ENCODE measurements at regions not wholly inside any gene's neighbourhood (a gene's known extent, or its start where the extent isn't known, plus 50 kb on each side); places are given as distances from the start of the nearest gene placed in this dataset.

DNA sequence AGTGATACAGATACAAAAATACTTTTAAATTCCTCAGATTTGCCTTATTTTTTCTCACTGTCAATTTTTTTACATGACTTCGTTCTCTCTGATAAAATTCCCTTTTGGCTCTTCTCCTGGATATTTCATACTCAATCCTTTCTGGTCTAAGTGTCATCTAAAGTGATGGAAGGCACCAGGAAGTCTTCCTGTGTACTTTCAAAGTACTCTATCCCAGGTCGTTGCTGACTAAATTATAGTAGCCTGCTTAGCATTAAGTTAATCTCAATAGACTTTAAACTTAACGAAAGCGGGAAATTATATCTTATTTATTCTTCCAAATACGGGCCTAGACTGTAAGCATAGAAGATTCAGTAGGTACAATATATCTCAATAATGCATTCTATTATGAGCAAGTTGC, 67.8 kb downstream of the CASP12 start:
- Histone ChIP-seq H3K27ac (no peak overlapping the region), H3K27me3 (replicated peaks in 1 of 7) (no peaks in the 10 kb centered on the region), H3K36me3 (no peaks in the 10 kb centered on the region), H3K9me3 (no peaks in the 10 kb centered on the region), H3K4me1 (peaks cover 0 to 3% (median 0%) of the 10 kb centered on the region in 6 donors), H3K4me3 (no peak overlapping the region)
- TF ChIP-seq POLR2A (IDR thresholded peaks at IDR 0.05) (no peak), POLR2AphosphoS5 (IDR thresholded peaks at IDR 0.05) (no peak)
- TF ChIP-seq, protein P1, sequence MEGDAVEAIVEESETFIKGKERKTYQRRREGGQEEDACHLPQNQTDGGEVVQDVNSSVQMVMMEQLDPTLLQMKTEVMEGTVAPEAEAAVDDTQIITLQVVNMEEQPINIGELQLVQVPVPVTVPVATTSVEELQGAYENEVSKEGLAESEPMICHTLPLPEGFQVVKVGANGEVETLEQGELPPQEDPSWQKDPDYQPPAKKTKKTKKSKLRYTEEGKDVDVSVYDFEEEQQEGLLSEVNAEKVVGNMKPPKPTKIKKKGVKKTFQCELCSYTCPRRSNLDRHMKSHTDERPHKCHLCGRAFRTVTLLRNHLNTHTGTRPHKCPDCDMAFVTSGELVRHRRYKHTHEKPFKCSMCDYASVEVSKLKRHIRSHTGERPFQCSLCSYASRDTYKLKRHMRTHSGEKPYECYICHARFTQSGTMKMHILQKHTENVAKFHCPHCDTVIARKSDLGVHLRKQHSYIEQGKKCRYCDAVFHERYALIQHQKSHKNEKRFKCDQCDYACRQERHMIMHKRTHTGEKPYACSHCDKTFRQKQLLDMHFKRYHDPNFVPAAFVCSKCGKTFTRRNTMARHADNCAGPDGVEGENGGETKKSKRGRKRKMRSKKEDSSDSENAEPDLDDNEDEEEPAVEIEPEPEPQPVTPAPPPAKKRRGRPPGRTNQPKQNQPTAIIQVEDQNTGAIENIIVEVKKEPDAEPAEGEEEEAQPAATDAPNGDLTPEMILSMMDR (IDR thresholded peaks at IDR 0.05 in 8 of 11, conservative IDR thresholded peaks at IDR 0.05 in 3 of 11), result no peak
- no peak for DNase-seq
- 82 to 89% (median 85%) methylated on average over 5 of the region's 5 CpGs for WGBS, 5 donors
- intact Hi-C loops (cut with DNase I; ENCODE audit: low total_unique reads), result no loop called here

DNA sequence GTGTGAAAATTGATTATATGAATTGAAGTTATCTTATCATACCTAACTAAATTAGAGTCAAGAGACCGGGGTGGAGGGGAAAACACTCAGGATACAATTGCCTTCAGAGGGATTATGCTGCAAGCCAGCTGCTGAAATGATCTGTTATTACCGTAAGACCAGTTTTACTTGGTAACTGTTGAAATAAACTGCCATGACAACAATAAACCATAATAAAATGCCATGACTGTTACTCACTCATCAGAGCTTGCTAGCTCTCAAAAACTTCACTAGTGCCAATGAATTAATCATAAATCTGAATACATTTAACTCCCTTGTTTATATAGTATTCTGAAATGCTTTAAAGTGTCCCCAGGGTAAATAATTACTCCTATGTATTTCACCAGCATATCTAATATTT, 68.2 kb downstream of the CASP12 start:
- no peak for TF ChIP-seq POLR2AphosphoS5 (IDR thresholded peaks at IDR 0.05)
- no peak for TF ChIP-seq POLR2A (IDR thresholded peaks at IDR 0.05)
- TF ChIP-seq, protein P1 (IDR thresholded peaks at IDR 0.05 in 8 of 11, conservative IDR thresholded peaks at IDR 0.05 in 3 of 11), result no peak
- no peak for DNase-seq
- intact Hi-C loops (cut with DNase I; ENCODE audit: low total_unique reads), result no loop called here
- H3K9me3 ChIP-seq, result no peaks in the 10 kb centered on the region
- H3K4me1 ChIP-seq, result peaks cover 0 to 3% (median 0%) of the 10 kb centered on the region in 6 donors
- H3K4me3 ChIP-seq, result no peak overlapping the region
- 79 to 91% (median 85%) methylated on average over 2 of the region's 2 CpGs for WGBS, 5 donors
- H3K27ac ChIP-seq, result no peak overlapping the region
- no peaks in the 10 kb centered on the region for H3K27me3 ChIP-seq (replicated peaks in 1 of 7)
- no peaks in the 10 kb centered on the region for H3K36me3 ChIP-seq

DNA sequence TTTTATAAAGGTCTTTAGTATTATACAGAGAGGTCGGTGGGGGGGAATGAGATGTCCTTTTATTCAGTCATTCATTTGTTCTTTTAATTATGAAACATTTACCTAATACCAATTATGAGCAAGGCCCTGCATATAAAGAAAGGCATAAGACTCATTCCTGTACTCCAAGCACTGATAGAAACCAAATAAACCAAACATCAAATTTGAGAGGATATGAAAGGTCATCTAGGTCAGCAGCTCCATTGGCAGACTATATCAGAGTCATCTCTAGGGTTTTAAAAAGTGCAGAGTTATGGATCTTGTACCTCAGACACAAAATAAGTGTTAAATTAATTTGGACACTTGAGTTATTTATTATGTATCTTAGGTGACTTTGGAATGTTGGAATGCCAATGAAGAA, 71.5 kb downstream of the CASP12 start:
- Histone ChIP-seq H3K36me3 (no peaks in the 10 kb centered on the region), H3K27ac (no peak overlapping the region), H3K4me3 (no peak overlapping the region), H3K27me3 (replicated peaks in 1 of 7) (no peaks in the 10 kb centered on the region), H3K4me1 (peaks cover 0 to 3% (median 0%) of the 10 kb centered on the region in 6 donors), H3K9me3 (no peaks in the 10 kb centered on the region)
- DNase-seq, result no peak
- 90 to 96% (median 93%) methylated on average over 1 of the region's 1 CpG for WGBS, 5 donors
- intact Hi-C loops (cut with DNase I; ENCODE audit: low total_unique reads), result no loop called here
- no peak for TF ChIP-seq POLR2AphosphoS5 (IDR thresholded peaks at IDR 0.05)
- TF ChIP-seq, protein P1 (IDR thresholded peaks at IDR 0.05 in 8 of 11, conservative IDR thresholded peaks at IDR 0.05 in 3 of 11), result no peak
- TF ChIP-seq POLR2A (IDR thresholded peaks at IDR 0.05), result no peak

DNA sequence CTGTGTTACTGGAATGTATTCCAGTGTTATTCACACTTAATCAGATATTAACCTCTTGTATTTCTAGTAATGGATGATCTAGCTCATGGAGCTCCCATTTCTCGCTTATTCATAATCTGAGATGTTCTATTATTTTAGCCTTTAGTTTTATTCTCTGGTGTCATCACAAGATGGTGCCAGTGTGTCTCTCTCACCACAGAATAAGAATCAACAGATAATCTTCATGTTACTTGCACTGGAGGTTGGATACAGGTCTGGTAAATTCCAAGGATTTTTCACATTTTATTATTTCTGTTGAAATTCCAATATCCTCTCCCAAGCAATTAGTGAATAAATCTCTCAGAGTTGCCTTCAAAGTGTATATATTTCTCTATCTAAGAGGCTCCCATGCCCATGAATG, 74.6 kb downstream of the CASP12 start:
- H3K36me3 ChIP-seq, result no peaks in the 10 kb centered on the region
- 85 to 96% (median 93%) methylated on average over 1 of the region's 1 CpG for WGBS, 5 donors
- intact Hi-C loops (cut with DNase I; ENCODE audit: low total_unique reads), result no loop called here
- TF ChIP-seq POLR2A (IDR thresholded peaks at IDR 0.05) (no peak), POLR2AphosphoS5 (IDR thresholded peaks at IDR 0.05) (no peak)
- TF ChIP-seq, protein P1 (IDR thresholded peaks at IDR 0.05 in 8 of 11, conservative IDR thresholded peaks at IDR 0.05 in 3 of 11), result no peak
- H3K9me3 ChIP-seq, result no peaks in the 10 kb centered on the region
- no peak for DNase-seq
- H3K4me3 ChIP-seq, result no peak overlapping the region
- no peak overlapping the region for H3K27ac ChIP-seq
- no peaks in the 10 kb centered on the region for H3K27me3 ChIP-seq (replicated peaks in 1 of 7)
- peaks cover 0 to 2% (median 0%) of the 10 kb centered on the region in 6 donors for H3K4me1 ChIP-seq
